Nephron (organoid): ENCODE measurements at regions not wholly inside any gene's neighbourhood (a gene's known extent, or its start where the extent isn't known, plus 50 kb on each side); places are given as distances from the start of the nearest gene placed in this dataset.

Experiments
- H3K27ac Mint-ChIP-seq, 3 experiments: 2 replicates each; pipeline ENCODE4 v1.8.0; 2020; ENCODE audit warnings: mixed read lengths in 3 of 3, mild to moderate bottlenecking in 2 of 3, moderate library complexity in 1 of 3
- H3K27me3 Mint-ChIP-seq: 2 replicates; pipeline ENCODE4 v1.8.0; 2021; ENCODE audit warnings: low read depth, mild to moderate bottlenecking, moderate library complexity, mixed read lengths
- H3K36me3 Mint-ChIP-seq: 2 replicates; pipeline ENCODE4 v1.8.0; 2020; ENCODE audit warnings: low read depth, mixed read lengths
- H3K4me1 Mint-ChIP-seq: 2 replicates; pipeline ENCODE4 v1.8.0; 2020; ENCODE audit warnings: mixed read lengths
- H3K4me3 Mint-ChIP-seq, 3 experiments: 2 replicates each; pipeline ENCODE4 v1.8.0; 2020; ENCODE audit warnings: mild to moderate bottlenecking in 3 of 3, mixed read lengths in 3 of 3, moderate library complexity in 2 of 3
- H3K9me3 Mint-ChIP-seq: 2 replicates; pipeline ENCODE4 v1.8.0; 2020; ENCODE audit warnings: mixed read lengths
- CTCF ChIP-seq, 3 experiments: fragments of 200-600 bp; sonication (generic); IDR thresholded peaks; one replicate each; pipeline ENCODE4 v1.5.0; 2021; ENCODE audit warnings: antibody characterized with exemption in 3 of 3; ENCODE audit not compliant: unreplicated experiment in 3 of 3

GRCh38 chr1:228546541-228547463, 59.6 kb downstream of the RNF187 start:
- H3K4me3 Mint-ChIP-seq, result no peak overlapping the region
- TF ChIP-seq CTCF (IDR thresholded peaks at IDR 0.05; ENCODE audit: unreplicated experiment in 3 of 3), result no peak
- H3K9me3 Mint-ChIP-seq, result peaks cover 2% of the 10 kb centered on the region
- no peak overlapping the region for H3K27ac Mint-ChIP-seq
- H3K27me3 Mint-ChIP-seq, result peaks cover 57% of the 10 kb centered on the region
- H3K36me3 Mint-ChIP-seq, result no peaks in the 10 kb centered on the region
- no peaks in the 10 kb centered on the region for H3K4me1 Mint-ChIP-seq

GRCh38 chr1:228547464-228547792, 60.2 kb downstream of the RNF187 start:
- no peak overlapping the region for H3K27ac Mint-ChIP-seq
- peaks cover under 1% of the 10 kb centered on the region for H3K9me3 Mint-ChIP-seq
- TF ChIP-seq CTCF (IDR thresholded peaks at IDR 0.05; ENCODE audit: unreplicated experiment in 3 of 3), result no peak
- H3K36me3 Mint-ChIP-seq, result no peaks in the 10 kb centered on the region
- no peaks in the 10 kb centered on the region for H3K4me1 Mint-ChIP-seq
- no peak overlapping the region for H3K4me3 Mint-ChIP-seq
- H3K27me3 Mint-ChIP-seq, result peaks cover 62% of the 10 kb centered on the region

GRCh38 chr1:228548788-228549187, 61.6 kb downstream of the RNF187 start:
- Mint-ChIP-seq H3K27ac (no peak overlapping the region), H3K36me3 (no peaks in the 10 kb centered on the region), H3K9me3 (no peaks in the 10 kb centered on the region), H3K4me3 (no peak overlapping the region), H3K4me1 (no peaks in the 10 kb centered on the region), H3K27me3 (peaks cover 66% of the 10 kb centered on the region)
- no peak for TF ChIP-seq CTCF (IDR thresholded peaks at IDR 0.05; ENCODE audit: unreplicated experiment in 3 of 3)

- Mint-ChIP-seq H3K27me3 (peaks cover 48% of the 10 kb centered on the region), H3K27ac (no peak overlapping the region), H3K36me3 (no peaks in the 10 kb centered on the region), H3K4me3 (no peak overlapping the region), H3K4me1 (no peaks in the 10 kb centered on the region), H3K9me3 (peaks cover 7% of the 10 kb centered on the region)
- TF ChIP-seq CTCF (IDR thresholded peaks at IDR 0.05; ENCODE audit: unreplicated experiment in 3 of 3), result no peak
Observed at GRCh38 chr1:228552596-228553176, 65.5 kb downstream of the RNF187 start.

- Mint-ChIP-seq H3K27me3 (peaks cover 35% of the 10 kb centered on the region), H3K9me3 (peaks cover 7% of the 10 kb centered on the region), H3K4me1 (no peaks in the 10 kb centered on the region), H3K36me3 (no peaks in the 10 kb centered on the region), H3K27ac (no peak overlapping the region), H3K4me3 (no peak overlapping the region)
- TF ChIP-seq CTCF (IDR thresholded peaks at IDR 0.05; ENCODE audit: unreplicated experiment in 3 of 3), result no peak
Observed at GRCh38 chr1:228554107-228554506, 66.9 kb downstream of the RNF187 start.
